ENCODE measurements at regions not wholly inside any gene's neighbourhood (a gene's known extent, or its start where the extent isn't known, plus 50 kb on each side); places are given as distances from the start of the nearest gene placed in this dataset.

GRCh38 chr6:140627002-140627401, 1252.6 kb upstream of the CITED2 start:
- no peaks in the 10 kb centered on the region for H3K9me2 ChIP-seq (replicated peaks; ENCODE audit: insufficient read depth, low read length)
- H3K36me3 ChIP-seq (ENCODE audit: low read length), result no peaks in the 10 kb centered on the region
- no peaks in the 10 kb centered on the region for H3K27me3 ChIP-seq (ENCODE audit: low read length)
- H3K4me2 ChIP-seq (ENCODE audit: low read depth, low read length, poor library complexity, severe bottlenecking), result no peak overlapping the region
- H3K9ac ChIP-seq (ENCODE audit: low read length), result no peak overlapping the region
- H2AFZ ChIP-seq (ENCODE audit: low read depth, low read length, severe bottlenecking), result no peak overlapping the region
- peaks cover 12% of the 10 kb centered on the region; the same call in 1 of the 2 replicates for H3K9me3 ChIP-seq (ENCODE audit: insufficient read depth, low read length)
- H3K79me2 ChIP-seq (ENCODE audit: insufficient read depth, low read length), result no peaks in the 10 kb centered on the region
- no peak overlapping the region for H3K27ac ChIP-seq (ENCODE audit: low read depth, low read length)
- no peaks in the 10 kb centered on the region for H3F3A ChIP-seq (ENCODE audit: insufficient read depth)
- no peaks in the 10 kb centered on the region for H4K20me1 ChIP-seq (ENCODE audit: low read depth, low read length)
- TF ChIP-seq, protein P1, sequence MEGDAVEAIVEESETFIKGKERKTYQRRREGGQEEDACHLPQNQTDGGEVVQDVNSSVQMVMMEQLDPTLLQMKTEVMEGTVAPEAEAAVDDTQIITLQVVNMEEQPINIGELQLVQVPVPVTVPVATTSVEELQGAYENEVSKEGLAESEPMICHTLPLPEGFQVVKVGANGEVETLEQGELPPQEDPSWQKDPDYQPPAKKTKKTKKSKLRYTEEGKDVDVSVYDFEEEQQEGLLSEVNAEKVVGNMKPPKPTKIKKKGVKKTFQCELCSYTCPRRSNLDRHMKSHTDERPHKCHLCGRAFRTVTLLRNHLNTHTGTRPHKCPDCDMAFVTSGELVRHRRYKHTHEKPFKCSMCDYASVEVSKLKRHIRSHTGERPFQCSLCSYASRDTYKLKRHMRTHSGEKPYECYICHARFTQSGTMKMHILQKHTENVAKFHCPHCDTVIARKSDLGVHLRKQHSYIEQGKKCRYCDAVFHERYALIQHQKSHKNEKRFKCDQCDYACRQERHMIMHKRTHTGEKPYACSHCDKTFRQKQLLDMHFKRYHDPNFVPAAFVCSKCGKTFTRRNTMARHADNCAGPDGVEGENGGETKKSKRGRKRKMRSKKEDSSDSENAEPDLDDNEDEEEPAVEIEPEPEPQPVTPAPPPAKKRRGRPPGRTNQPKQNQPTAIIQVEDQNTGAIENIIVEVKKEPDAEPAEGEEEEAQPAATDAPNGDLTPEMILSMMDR (IDR thresholded peaks at IDR 0.05; ENCODE audit: insufficient read depth, low read length, poor library complexity, severe bottlenecking), result no peak
- H3K4me3 ChIP-seq (ENCODE audit: insufficient read depth, low read length, poor library complexity, severe bottlenecking), result no peak overlapping the region

DNA sequence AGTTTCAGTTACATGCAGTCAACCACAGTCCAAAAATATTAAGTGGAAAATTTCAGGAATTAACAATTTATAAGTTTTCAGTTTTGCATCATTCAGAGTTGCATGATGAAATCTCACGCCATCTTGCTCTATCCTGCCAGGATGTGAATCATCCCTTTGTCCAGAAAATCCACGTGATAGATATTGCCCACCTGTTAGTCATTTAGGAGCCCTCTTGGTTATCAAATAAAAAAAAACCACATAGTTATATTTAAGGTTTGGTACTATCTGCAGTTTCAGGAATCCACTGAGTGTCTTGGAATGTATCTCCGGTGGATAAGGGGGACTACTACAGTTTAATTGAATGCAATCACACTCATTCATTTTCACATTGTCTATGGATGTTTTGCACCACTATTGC, 1249.0 kb upstream of the CITED2 start:
- Histone ChIP-seq H3F3A (ENCODE audit: insufficient read depth) (no peaks in the 10 kb centered on the region), H3K4me3 (ENCODE audit: insufficient read depth, low read length, poor library complexity, severe bottlenecking) (no peak overlapping the region), H3K9me3 (ENCODE audit: insufficient read depth, low read length) (peaks cover 12% of the 10 kb centered on the region; the same call in 1 of the 2 replicates), H3K79me2 (ENCODE audit: insufficient read depth, low read length) (no peaks in the 10 kb centered on the region), H3K36me3 (ENCODE audit: low read length) (no peaks in the 10 kb centered on the region), H2AFZ (ENCODE audit: low read depth, low read length, severe bottlenecking) (no peak overlapping the region), H3K4me2 (ENCODE audit: low read depth, low read length, poor library complexity, severe bottlenecking) (no peak overlapping the region), H3K27ac (ENCODE audit: low read depth, low read length) (no peak overlapping the region), H3K9ac (ENCODE audit: low read length) (no peak overlapping the region), H3K27me3 (ENCODE audit: low read length) (no peaks in the 10 kb centered on the region), H4K20me1 (ENCODE audit: low read depth, low read length) (no peaks in the 10 kb centered on the region), H3K9me2 (replicated peaks; ENCODE audit: insufficient read depth, low read length) (no peaks in the 10 kb centered on the region)
- TF ChIP-seq, protein P1 (IDR thresholded peaks at IDR 0.05; ENCODE audit: insufficient read depth, low read length, poor library complexity, severe bottlenecking), result no peak
- TF ChIP-seq EZH2phosphoT487 (conservative IDR thresholded peaks at IDR 0.05; ENCODE audit: low read length), result no peak

GRCh38 chr6:140620496-140620895, 1246.0 kb upstream of the CITED2 start:
- Histone ChIP-seq H3K4me2 (ENCODE audit: low read depth, low read length, poor library complexity, severe bottlenecking) (no peak overlapping the region), H3K9me3 (ENCODE audit: insufficient read depth, low read length) (no peaks in the 10 kb centered on the region), H3K79me2 (ENCODE audit: insufficient read depth, low read length) (no peaks in the 10 kb centered on the region), H3K27me3 (ENCODE audit: low read length) (no peaks in the 10 kb centered on the region), H3K36me3 (ENCODE audit: low read length) (no peaks in the 10 kb centered on the region), H3K9ac (ENCODE audit: low read length) (no peak overlapping the region), H3K9me2 (replicated peaks; ENCODE audit: insufficient read depth, low read length) (no peaks in the 10 kb centered on the region), H3K4me3 (ENCODE audit: insufficient read depth, low read length, poor library complexity, severe bottlenecking) (no peak overlapping the region), H4K20me1 (ENCODE audit: low read depth, low read length) (no peaks in the 10 kb centered on the region), H2AFZ (ENCODE audit: low read depth, low read length, severe bottlenecking) (no peak overlapping the region), H3F3A (ENCODE audit: insufficient read depth) (no peaks in the 10 kb centered on the region), H3K27ac (ENCODE audit: low read depth, low read length) (no peak overlapping the region)
- TF ChIP-seq, protein P1 (IDR thresholded peaks at IDR 0.05; ENCODE audit: insufficient read depth, low read length, poor library complexity, severe bottlenecking), result no peak
- TF ChIP-seq EZH2phosphoT487 (conservative IDR thresholded peaks at IDR 0.05; ENCODE audit: low read length), result no peak
